Liver (tissue), 3 donors: ENCODE measurements at regions not wholly inside any gene's neighbourhood (a gene's known extent, or its start where the extent isn't known, plus 50 kb on each side); places are given as distances from the start of the nearest gene placed in this dataset.

ENCODE experiments used
- EGR1 ChIP-seq, 2 donors: IDR thresholded peaks; 2 replicates each; pipeline ENCODE4 v1.6.1; 2016 to 2018; ENCODE audit warnings: antibody characterized with exemption in 2 of 2, low read depth in 2 of 2
- FOXA1 ChIP-seq: IDR thresholded peaks from 2 replicates; pipeline ENCODE4 v1.6.1; 2016; ENCODE audit warnings: antibody characterized with exemption
- FOXA2 ChIP-seq: IDR thresholded peaks from 2 replicates; pipeline ENCODE4 v1.6.1; 2016; ENCODE audit warnings: antibody characterized with exemption
- GABPA ChIP-seq, 2 donors: IDR thresholded peaks in 1 of 2; conservative IDR thresholded peaks in 1 of 2; 2 replicates each; pipeline ENCODE4 v1.6.1; 2016; ENCODE audit warnings: antibody characterized with exemption in 2 of 2, mild to moderate bottlenecking in 1 of 2, moderate library complexity in 1 of 2
- RAD21 ChIP-seq, 2 donors: IDR thresholded peaks; 2 replicates each; pipeline ENCODE4 v1.6.1; 2016; ENCODE audit warnings: antibody characterized with exemption in 2 of 2, mild to moderate bottlenecking in 2 of 2
- SP1 ChIP-seq: IDR thresholded peaks from 2 replicates; pipeline ENCODE4 v1.6.1; 2018; ENCODE audit warnings: antibody characterized with exemption, mild to moderate bottlenecking
- TAF1 ChIP-seq: conservative IDR thresholded peaks from 2 replicates; pipeline ENCODE4 v1.6.1; 2016; ENCODE audit warnings: antibody characterized with exemption, mild to moderate bottlenecking
- YY1 ChIP-seq: IDR thresholded peaks from 2 replicates; pipeline ENCODE4 v1.6.1; 2016; ENCODE audit warnings: antibody characterized with exemption, mild to moderate bottlenecking
- TF ChIP-seq, protein P1 (sequence below): fragments of 150-350 bp; IDR thresholded peaks from 2 replicates; pipeline ENCODE4 v1.5.1; 2017; ENCODE audit warnings: improper control_type of control experiment, low read depth, low read length; ENCODE audit not compliant: missing input control
- TF ChIP-seq, protein P2 (sequence below): IDR thresholded peaks from 2 replicates; pipeline ENCODE4 v1.6.1; 2016; ENCODE audit warnings: antibody characterized with exemption
- donor health status: healthy.
- donor health status: healthy.

DNA sequence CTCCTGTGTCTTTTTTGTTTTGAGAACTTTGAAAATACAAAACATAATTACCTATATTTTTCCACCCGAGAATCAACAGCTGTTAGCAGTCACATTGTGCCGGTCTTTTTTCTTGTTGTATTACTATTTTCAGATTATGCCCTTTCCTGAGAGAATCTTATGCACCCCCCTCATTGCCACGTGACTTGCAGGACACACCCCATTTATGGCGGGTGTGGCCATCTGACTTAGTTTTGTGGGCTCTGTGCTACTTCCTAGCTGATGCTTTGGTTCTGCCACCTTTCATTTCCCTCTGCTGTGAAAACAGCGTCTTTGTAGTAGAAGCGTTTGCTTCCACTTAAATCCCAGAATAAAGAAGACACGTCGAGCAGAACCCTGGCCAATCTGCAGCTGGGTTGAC lies 82.8 kb upstream of the SOX13 start:
- TF ChIP-seq, protein P1, sequence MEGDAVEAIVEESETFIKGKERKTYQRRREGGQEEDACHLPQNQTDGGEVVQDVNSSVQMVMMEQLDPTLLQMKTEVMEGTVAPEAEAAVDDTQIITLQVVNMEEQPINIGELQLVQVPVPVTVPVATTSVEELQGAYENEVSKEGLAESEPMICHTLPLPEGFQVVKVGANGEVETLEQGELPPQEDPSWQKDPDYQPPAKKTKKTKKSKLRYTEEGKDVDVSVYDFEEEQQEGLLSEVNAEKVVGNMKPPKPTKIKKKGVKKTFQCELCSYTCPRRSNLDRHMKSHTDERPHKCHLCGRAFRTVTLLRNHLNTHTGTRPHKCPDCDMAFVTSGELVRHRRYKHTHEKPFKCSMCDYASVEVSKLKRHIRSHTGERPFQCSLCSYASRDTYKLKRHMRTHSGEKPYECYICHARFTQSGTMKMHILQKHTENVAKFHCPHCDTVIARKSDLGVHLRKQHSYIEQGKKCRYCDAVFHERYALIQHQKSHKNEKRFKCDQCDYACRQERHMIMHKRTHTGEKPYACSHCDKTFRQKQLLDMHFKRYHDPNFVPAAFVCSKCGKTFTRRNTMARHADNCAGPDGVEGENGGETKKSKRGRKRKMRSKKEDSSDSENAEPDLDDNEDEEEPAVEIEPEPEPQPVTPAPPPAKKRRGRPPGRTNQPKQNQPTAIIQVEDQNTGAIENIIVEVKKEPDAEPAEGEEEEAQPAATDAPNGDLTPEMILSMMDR = no peak
- TF ChIP-seq EGR1 (IDR thresholded peaks at IDR 0.05; ENCODE audit: low read depth in 2 of 2) = no peak
- TF ChIP-seq SP1 = no peak
- no peak for TF ChIP-seq GABPA (IDR thresholded peaks at IDR 0.05 in 1 of 2, conservative IDR thresholded peaks at IDR 0.05 in 1 of 2)
- no peak for TF ChIP-seq FOXA1
- no peak for TF ChIP-seq TAF1
- no peak for TF ChIP-seq YY1
- TF ChIP-seq RAD21 (IDR thresholded peaks at IDR 0.05) = no peak
- no peak for TF ChIP-seq FOXA2
- TF ChIP-seq, protein P2, sequence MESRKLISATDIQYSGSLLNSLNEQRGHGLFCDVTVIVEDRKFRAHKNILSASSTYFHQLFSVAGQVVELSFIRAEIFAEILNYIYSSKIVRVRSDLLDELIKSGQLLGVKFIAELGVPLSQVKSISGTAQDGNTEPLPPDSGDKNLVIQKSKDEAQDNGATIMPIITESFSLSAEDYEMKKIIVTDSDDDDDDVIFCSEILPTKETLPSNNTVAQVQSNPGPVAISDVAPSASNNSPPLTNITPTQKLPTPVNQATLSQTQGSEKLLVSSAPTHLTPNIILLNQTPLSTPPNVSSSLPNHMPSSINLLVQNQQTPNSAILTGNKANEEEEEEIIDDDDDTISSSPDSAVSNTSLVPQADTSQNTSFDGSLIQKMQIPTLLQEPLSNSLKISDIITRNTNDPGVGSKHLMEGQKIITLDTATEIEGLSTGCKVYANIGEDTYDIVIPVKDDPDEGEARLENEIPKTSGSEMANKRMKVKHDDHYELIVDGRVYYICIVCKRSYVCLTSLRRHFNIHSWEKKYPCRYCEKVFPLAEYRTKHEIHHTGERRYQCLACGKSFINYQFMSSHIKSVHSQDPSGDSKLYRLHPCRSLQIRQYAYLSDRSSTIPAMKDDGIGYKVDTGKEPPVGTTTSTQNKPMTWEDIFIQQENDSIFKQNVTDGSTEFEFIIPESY = no peak
